Posterior vena cava (tissue), 2 donors: ENCODE measurements at regions not wholly inside any gene's neighbourhood (a gene's known extent, or its start where the extent isn't known, plus 50 kb on each side); places are given as distances from the start of the nearest gene placed in this dataset.

Experiments used
- DNase-seq: peaks from one replicate; pipeline ENCODE4 v3.0.0-alpha.2; 2020; ENCODE audit warnings: low spot score
- intact Hi-C, 2 donors: fragments of 100-400 bp; cut with DNase I; formaldehyde crosslinking; loops; one replicate each; pipeline versions ENCODE4 v1.14.1 to v1.14.2; 2022 to 2023
- donor health status: DM: yes; HTN: yes; CAD: no.
- donor health status: DM: yes; HTN: yes; CAD: no.

GRCh38 chr2:16615687-16616615 is 49.7 kb downstream of the CYRIA start:
- intact Hi-C loops: loop anchor here in 1 of 2 donors (10.0 kb wide), 1 partner anchor 139 kb away; no protein-coding TSS in a partner anchor
- no peak for DNase-seq

GRCh38 chr2:16615246-16615645 is 50.4 kb downstream of the CYRIA start:
- DNase-seq: no peak
- intact Hi-C loops: loop anchor here in 1 of 2 donors (10.0 kb wide), 1 partner anchor 140 kb away; no protein-coding TSS in a partner anchor

GRCh38 chr2:16614314-16614860 is 51.2 kb downstream of the CYRIA start:
- no peak for DNase-seq
- intact Hi-C loops: loop anchor here (5.0 to 10.0 kb wide), 2 partner anchors 140 to 143 kb away; no protein-coding TSS in a partner anchor

- intact Hi-C loops: loop anchor here (5.0 to 10.0 kb wide), 2 partner anchors 141 to 144 kb away; no protein-coding TSS in a partner anchor
Observed at GRCh38 chr2:16613539-16614011, 52.1 kb downstream of the CYRIA start.

GRCh38 chr2:16612490-16612889 is 53.1 kb downstream of the CYRIA start:
- DNase-seq: no peak
- intact Hi-C loops: loop anchor here (5.0 to 10.0 kb wide), 2 partner anchors 142 to 145 kb away; no protein-coding TSS in a partner anchor

More at GRCh38 chr2:16613539-16614011, 52.1 kb downstream of the CYRIA start:
- DNase-seq: no peak

GRCh38 chr2:16609786-16610185 is 55.8 kb downstream of the CYRIA start:
- no peak for DNase-seq
- intact Hi-C loops: loop anchor here (5.0 to 10.0 kb wide), 5 partner anchors 55 to 1013 kb away; no protein-coding TSS in a partner anchor

GRCh38 chr2:16608661-16609643 is 56.7 kb downstream of the CYRIA start:
- DNase-seq: peak; percentile 95
- intact Hi-C loops: loop anchor here in 1 of 2 donors (5.0 to 10.0 kb wide), 3 partner anchors 54 to 1013 kb away; no protein-coding TSS in a partner anchor

- DNase-seq: no peak
- intact Hi-C loops: loop anchor here in 1 of 2 donors (5.0 to 10.0 kb wide), 3 partner anchors 52 to 1015 kb away; no protein-coding TSS in a partner anchor
Observed at GRCh38 chr2:16607301-16607700, 58.3 kb downstream of the CYRIA start.

GRCh38 chr2:16604236-16604635 is 61.4 kb downstream of the CYRIA start:
- intact Hi-C loops: loop anchor here in 1 of 2 donors (10.0 kb wide), 1 partner anchor 49 kb away; no protein-coding TSS in a partner anchor
- DNase-seq: no peak

GRCh38 chr2:16591370-16591933 is 74.2 kb downstream of the CYRIA start:
- DNase-seq: no peak
- intact Hi-C loops: no loop called here

- intact Hi-C loops: no loop called here
- DNase-seq: no peak
Observed at GRCh38 chr2:16589465-16589864, 76.2 kb downstream of the CYRIA start.

- intact Hi-C loops: no loop called here
Observed at GRCh38 chr2:16588565-16588964, 77.1 kb downstream of the CYRIA start.

GRCh38 chr2:16587601-16588000 is 78.0 kb downstream of the CYRIA start:
- intact Hi-C loops: no loop called here

More at GRCh38 chr2:16588565-16588964, 77.1 kb downstream of the CYRIA start:
- DNase-seq: no peak

GRCh38 chr2:16584824-16585540 is 80.7 kb downstream of the CYRIA start:
- no peak for DNase-seq
- intact Hi-C loops: no loop called here

More at GRCh38 chr2:16587601-16588000, 78.0 kb downstream of the CYRIA start:
- no peak for DNase-seq

- no peak for DNase-seq
- intact Hi-C loops: no loop called here
Observed at GRCh38 chr2:16584084-16584483, 81.5 kb downstream of the CYRIA start.

- intact Hi-C loops: no loop called here
- DNase-seq: no peak
Observed at GRCh38 chr2:16581241-16581640, 84.4 kb downstream of the CYRIA start.

- intact Hi-C loops: no loop called here
- DNase-seq: no peak
Observed at GRCh38 chr2:16578081-16578480, 87.6 kb downstream of the CYRIA start.

GRCh38 chr2:16570516-16570915 is 95.1 kb downstream of the CYRIA start:
- intact Hi-C loops: no loop called here
- no peak for DNase-seq
